AG04450 (cell line): ENCODE measurements at regions not wholly inside any gene's neighbourhood (a gene's known extent, or its start where the extent isn't known, plus 50 kb on each side); places are given as distances from the start of the nearest gene placed in this dataset.

Source experiments
- CTCF ChIA-PET: fragments of 300-600, 350-600 bp; formaldehyde crosslinking; extraction: SDS; loops from one replicate; lab custom pipeline; 2022; ENCODE audit warnings: antibody characterized with exemption, inconsistent platforms; lab: Charles Lee
- POLR2A ChIA-PET: fragments of 350-600 bp; formaldehyde crosslinking; extraction: SDS; loops from one replicate; lab custom pipeline; 2021; ENCODE audit warnings: antibody characterized with exemption, inconsistent platforms; lab: Yijun Ruan, JAX
- DNase-seq: peaks from one replicate; pipeline ENCODE4 v3.0.0-alpha.2; 2011; ENCODE audit warnings: low read depth, low spot score
- H3K27ac ChIP-seq: one replicate; pipeline ENCODE4 v1.5.1; 2012; ENCODE audit warnings: low read depth, low read length, control low read depth
- H3K27me3 ChIP-seq: one replicate; pipeline ENCODE4 v1.6.0; 2012; ENCODE audit warnings: low read length; ENCODE audit not compliant: control insufficient read depth, insufficient read depth
- H3K4me3 ChIP-seq: 2 replicates; pipeline ENCODE4 v1.5.1; 2011; ENCODE audit warnings: mild to moderate bottlenecking, low read depth, low read length, control low read depth
- H3K9me3 ChIP-seq: 2 replicates; pipeline ENCODE4 v1.5.1; 2012; ENCODE audit warnings: low read length; ENCODE audit not compliant: control insufficient read depth, insufficient read depth
- TF ChIP-seq, protein P1 (sequence below): IDR thresholded peaks from 2 replicates; pipeline ENCODE4 v1.5.1; 2011; ENCODE audit warnings: low read depth, low read length, control low read depth, inconsistent platforms

DNA sequence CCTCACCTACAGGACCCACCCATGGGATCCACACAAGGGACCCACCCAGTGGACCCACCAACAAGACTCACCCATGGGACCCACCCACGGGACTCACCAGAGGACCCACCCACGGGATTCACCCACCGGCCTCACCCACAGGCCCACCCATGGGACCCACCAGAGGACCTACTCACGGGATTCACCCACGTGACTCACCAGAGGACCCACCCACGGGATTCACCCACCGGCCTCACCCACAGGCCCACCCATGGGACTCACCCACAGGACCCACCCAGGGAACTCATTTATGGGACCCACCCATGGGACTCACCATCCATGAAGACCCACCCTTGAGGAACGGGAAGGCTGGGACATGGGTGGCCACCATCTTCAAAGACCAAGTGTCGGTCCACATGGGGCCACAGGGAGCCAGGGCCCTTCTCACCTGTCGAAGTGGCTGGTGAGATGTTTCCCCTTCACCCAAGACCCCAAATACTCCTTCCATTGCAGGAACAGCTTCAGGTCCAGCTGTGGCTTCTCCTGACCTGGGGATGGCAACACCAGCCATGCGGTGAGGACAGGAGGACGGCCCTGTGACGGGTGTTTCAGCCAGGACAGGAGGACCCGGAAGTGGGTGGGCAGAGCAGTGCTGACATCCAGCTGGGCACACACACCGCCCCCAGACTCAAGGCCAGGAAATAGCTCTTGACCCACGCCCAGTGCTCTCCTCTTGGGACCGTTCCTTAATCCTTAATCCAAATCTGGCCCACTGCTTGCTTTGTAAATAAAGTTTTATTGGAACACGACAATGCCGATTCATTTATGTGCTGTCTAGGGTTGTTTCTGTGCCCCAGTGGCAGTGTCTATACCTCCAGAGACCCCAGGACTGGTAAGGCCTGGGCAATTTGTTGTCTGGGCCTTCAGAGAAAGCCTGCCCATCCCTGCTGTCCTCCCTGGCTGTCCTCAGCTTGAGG, 1005.1 kb downstream of the BRD1 start:
- no peak overlapping the region for H3K27ac ChIP-seq
- no peak for DNase-seq
- peaks cover 91% of the 10 kb centered on the region for H3K9me3 ChIP-seq
- ChIA-PET CTCF (no interaction called here), POLR2A (no interaction called here)
- no peak overlapping the region for H3K4me3 ChIP-seq
- H3K27me3 ChIP-seq: no peaks in the 10 kb centered on the region
- TF ChIP-seq, protein P1, sequence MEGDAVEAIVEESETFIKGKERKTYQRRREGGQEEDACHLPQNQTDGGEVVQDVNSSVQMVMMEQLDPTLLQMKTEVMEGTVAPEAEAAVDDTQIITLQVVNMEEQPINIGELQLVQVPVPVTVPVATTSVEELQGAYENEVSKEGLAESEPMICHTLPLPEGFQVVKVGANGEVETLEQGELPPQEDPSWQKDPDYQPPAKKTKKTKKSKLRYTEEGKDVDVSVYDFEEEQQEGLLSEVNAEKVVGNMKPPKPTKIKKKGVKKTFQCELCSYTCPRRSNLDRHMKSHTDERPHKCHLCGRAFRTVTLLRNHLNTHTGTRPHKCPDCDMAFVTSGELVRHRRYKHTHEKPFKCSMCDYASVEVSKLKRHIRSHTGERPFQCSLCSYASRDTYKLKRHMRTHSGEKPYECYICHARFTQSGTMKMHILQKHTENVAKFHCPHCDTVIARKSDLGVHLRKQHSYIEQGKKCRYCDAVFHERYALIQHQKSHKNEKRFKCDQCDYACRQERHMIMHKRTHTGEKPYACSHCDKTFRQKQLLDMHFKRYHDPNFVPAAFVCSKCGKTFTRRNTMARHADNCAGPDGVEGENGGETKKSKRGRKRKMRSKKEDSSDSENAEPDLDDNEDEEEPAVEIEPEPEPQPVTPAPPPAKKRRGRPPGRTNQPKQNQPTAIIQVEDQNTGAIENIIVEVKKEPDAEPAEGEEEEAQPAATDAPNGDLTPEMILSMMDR: no peak

DNA sequence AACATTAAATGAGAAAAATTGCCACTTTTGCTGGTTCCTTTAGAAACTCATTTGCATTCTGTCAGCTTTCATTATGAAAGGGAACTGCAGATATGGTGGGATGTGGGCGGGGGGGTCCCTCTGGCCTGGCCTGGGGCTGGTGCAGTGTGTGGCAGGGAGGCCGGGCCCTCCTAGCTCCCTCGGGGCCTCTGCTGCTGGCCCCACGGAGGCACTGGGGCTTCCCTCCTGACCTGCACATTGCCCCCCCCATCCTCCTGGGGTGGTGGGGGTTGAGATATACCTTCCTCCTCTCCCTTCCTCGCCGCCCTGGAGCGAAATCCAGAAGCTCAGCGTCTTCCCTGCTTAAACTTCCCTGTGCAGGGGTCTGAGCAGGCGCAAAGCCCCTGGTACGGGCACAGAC, 1005.9 kb downstream of the BRD1 start:
- ChIA-PET CTCF (no interaction called here), POLR2A (no interaction called here)
- no peaks in the 10 kb centered on the region for H3K27me3 ChIP-seq
- H3K27ac ChIP-seq: no peak overlapping the region
- H3K4me3 ChIP-seq: no peak overlapping the region
- TF ChIP-seq, protein P1: no peak
- peaks cover 91% of the 10 kb centered on the region for H3K9me3 ChIP-seq
- no peak for DNase-seq

DNA sequence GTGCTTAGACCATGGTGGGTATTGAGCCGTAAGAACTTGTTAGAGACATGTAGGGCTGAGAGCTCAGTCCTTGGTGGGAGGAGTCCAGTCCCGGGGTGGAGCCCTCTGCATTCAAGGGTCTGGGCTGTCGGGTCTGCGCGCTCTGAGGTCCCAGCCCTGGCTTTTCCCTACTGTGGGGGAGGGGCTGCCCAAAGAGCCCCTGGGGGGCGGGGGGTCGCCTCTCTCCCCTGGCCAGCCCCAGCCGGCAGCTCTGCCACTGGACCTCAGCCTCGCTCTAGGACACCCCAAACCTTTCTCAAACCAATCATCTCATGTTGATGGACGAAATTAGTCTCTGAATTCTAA, 1006.4 kb downstream of the BRD1 start:
- ChIA-PET CTCF (no interaction called here), POLR2A (no interaction called here)
- Histone ChIP-seq H3K27me3 (no peaks in the 10 kb centered on the region), H3K4me3 (no peak overlapping the region), H3K27ac (no peak overlapping the region), H3K9me3 (peaks cover 90% of the 10 kb centered on the region)
- no peak for DNase-seq
- TF ChIP-seq, protein P1: no peak

DNA sequence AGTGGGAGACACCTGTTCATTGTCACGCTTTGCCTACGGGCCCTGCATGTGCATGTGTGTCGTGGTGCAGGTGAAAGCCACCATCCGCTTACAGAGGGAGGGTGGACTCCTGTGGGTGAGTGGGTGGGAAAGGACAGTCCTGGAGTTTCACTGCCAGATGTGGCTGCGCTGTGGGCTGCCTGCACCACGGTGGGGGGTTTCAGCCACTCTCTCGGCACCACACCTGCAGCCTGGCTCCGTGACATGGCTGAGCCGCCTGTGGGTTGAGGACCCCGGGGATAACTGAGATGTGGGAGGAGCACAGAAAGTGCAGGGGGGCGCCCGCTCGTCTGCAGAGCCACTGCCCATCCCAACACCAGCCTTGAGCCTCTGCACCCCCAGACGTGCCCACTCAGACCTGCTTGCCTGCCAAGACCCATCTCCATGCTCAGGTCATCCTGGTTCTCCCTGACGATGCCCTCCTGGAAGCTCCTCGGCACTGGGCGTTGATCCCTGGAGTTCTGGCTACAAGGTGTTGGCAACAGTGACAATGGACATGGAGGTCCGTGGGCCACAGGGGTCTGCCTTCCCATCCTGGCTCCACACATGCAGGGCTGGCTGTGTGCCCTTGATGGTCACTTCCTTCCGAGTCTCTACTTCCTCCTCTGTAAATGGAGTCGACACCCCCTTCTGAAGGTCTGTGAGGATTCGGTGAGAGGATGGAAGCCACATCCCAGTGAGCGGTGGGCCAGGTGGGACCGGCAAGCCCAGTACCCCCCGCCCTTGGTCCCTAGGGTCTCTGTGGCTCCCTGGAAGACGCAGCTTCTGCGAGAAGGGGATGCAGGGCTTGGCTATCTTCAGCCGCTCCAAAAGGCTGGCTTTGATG, 1007.0 kb downstream of the BRD1 start:
- Histone ChIP-seq H3K27ac (no peak overlapping the region), H3K9me3 (peaks cover 85% of the 10 kb centered on the region), H3K4me3 (no peak overlapping the region), H3K27me3 (no peaks in the 10 kb centered on the region)
- TF ChIP-seq, protein P1: no peak
- CTCF ChIA-PET: no interaction called here
- POLR2A ChIA-PET: no interaction called here
- no peak for DNase-seq

DNA sequence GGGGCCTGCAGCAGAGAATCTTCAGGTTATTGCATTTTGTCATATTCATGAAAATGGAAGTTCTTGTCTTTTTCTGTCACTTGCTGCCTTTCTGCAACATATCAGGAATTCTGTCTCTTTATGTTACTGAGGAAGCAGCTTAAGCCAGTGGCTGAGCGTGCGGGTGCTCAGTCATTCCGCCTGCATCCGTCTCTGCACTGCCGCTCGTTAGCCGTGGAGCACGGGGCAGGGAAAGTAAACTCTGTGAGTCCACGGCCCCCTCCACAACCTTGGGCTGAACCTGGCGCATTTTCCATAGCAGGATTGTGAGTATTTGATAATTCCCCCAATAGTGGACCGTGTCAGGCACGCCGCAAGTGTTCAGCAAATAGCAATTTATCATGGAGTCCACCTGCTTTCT, 1007.7 kb downstream of the BRD1 start:
- no peak for DNase-seq
- POLR2A ChIA-PET: no interaction called here
- TF ChIP-seq, protein P1: no peak
- Histone ChIP-seq H3K4me3 (no peak overlapping the region), H3K27ac (no peak overlapping the region), H3K9me3 (peaks cover 77% of the 10 kb centered on the region), H3K27me3 (no peaks in the 10 kb centered on the region)
- CTCF ChIA-PET: no interaction called here
